ENCODE measurements at regions not wholly inside any gene's neighbourhood (a gene's known extent, or its start where the extent isn't known, plus 50 kb on each side); places are given as distances from the start of the nearest gene placed in this dataset.

- H3K4me2 ChIP-seq (ENCODE audit: insufficient read depth, low read length), result no peak overlapping the region
- TF ChIP-seq POLR2A (IDR thresholded peaks at IDR 0.05; ENCODE audit: low read depth, low read length), result no peak
- TF ChIP-seq JUN (IDR thresholded peaks at IDR 0.05; ENCODE audit: borderline replicate concordance, insufficient read depth, insufficient read length, low read depth), result no peak
- TF ChIP-seq GATA2 (IDR thresholded peaks at IDR 0.05; ENCODE audit: insufficient read depth, insufficient read length, low read depth, low read length), result no peak
- TF ChIP-seq, protein P1, sequence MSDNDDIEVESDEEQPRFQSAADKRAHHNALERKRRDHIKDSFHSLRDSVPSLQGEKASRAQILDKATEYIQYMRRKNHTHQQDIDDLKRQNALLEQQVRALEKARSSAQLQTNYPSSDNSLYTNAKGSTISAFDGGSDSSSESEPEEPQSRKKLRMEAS (IDR thresholded peaks at IDR 0.05; ENCODE audit: insufficient read depth, insufficient read length), result no peak
- TF ChIP-seq EZH2 (IDR thresholded peaks at IDR 0.05; ENCODE audit: borderline replicate concordance, low read depth, low read length, severe bottlenecking), result no peak
- TF ChIP-seq MYC (IDR thresholded peaks at IDR 0.05; ENCODE audit: low read depth, low read length), result no peak
- TF ChIP-seq, protein P2, sequence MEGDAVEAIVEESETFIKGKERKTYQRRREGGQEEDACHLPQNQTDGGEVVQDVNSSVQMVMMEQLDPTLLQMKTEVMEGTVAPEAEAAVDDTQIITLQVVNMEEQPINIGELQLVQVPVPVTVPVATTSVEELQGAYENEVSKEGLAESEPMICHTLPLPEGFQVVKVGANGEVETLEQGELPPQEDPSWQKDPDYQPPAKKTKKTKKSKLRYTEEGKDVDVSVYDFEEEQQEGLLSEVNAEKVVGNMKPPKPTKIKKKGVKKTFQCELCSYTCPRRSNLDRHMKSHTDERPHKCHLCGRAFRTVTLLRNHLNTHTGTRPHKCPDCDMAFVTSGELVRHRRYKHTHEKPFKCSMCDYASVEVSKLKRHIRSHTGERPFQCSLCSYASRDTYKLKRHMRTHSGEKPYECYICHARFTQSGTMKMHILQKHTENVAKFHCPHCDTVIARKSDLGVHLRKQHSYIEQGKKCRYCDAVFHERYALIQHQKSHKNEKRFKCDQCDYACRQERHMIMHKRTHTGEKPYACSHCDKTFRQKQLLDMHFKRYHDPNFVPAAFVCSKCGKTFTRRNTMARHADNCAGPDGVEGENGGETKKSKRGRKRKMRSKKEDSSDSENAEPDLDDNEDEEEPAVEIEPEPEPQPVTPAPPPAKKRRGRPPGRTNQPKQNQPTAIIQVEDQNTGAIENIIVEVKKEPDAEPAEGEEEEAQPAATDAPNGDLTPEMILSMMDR (IDR thresholded peaks at IDR 0.05; ENCODE audit: extremely low read depth in 1 of 2, insufficient read depth in 1 of 2, low read depth in 1 of 2, low read length in 2 of 2), result no peak
- no peak for TF ChIP-seq POLR2AphosphoS5 (IDR thresholded peaks at IDR 0.05; ENCODE audit: insufficient read depth, low read depth, low read length)
- FAIRE-seq (no peak), DNase-seq (ENCODE audit: low read depth, low spot score) (no peak)
- H3K4me1 ChIP-seq (ENCODE audit: control insufficient read depth, extremely low read depth, insufficient read depth, low read length), result peaks cover 16% of the 10 kb centered on the region
- H2AFZ ChIP-seq (ENCODE audit: low read depth, low read length), result no peak overlapping the region
- no peak overlapping the region for H3K4me3 ChIP-seq (replicated peaks in 1 of 3; ENCODE audit: insufficient read depth in 1 of 3, low read depth in 1 of 3, low read length in 3 of 3)
- H4K20me1 ChIP-seq (replicated peaks; ENCODE audit: control insufficient read depth, extremely low read depth, insufficient read depth, low read length), result no peaks in the 10 kb centered on the region
- POLR2A ChIA-PET, result no interaction called here
- no TSS peak for BruUV-seq (replicated peaks)
- no peaks in the 10 kb centered on the region for H3K9me1 ChIP-seq (replicated peaks; ENCODE audit: control insufficient read depth, extremely low read depth, insufficient read depth, low read length)
- H3K27ac ChIP-seq (ENCODE audit: insufficient read depth, low read depth, low read length), result no peak overlapping the region
- no peaks in the 10 kb centered on the region for H3K36me3 ChIP-seq (ENCODE audit: control insufficient read depth in 2 of 2, extremely low read depth in 1 of 2, insufficient read depth in 2 of 2, low read length in 2 of 2)
- no peaks in the 10 kb centered on the region for H3K9me3 ChIP-seq (replicated peaks; ENCODE audit: control insufficient read depth, insufficient read depth, low read length)
- H3K27me3 ChIP-seq (ENCODE audit: control insufficient read depth in 2 of 2, insufficient read depth in 2 of 2, low read length in 2 of 2), result no peaks in the 10 kb centered on the region
- no peaks in the 10 kb centered on the region for H3K79me2 ChIP-seq (ENCODE audit: control insufficient read depth, insufficient read depth, low read length)
- H3K9ac ChIP-seq (replicated peaks; ENCODE audit: extremely low read depth, insufficient read depth, low read length), result no peak overlapping the region
- CTCF ChIA-PET, result no interaction called here
- intact Hi-C loops (cut with micrococcal nuclease), result loop anchor here (5.0 to 10.0 kb wide), 5 partner anchors 115 to 507 kb away; no protein-coding TSS in a partner anchor
- dilution Hi-C loops (cut with MboI; ENCODE audit: extremely low pct_ligation_motif_present, low sequenced_read_pairs), result no loop called here
Observed at GRCh38 chr3:177817751-177818150, 620.5 kb upstream of the TBL1XR1 start.
